Kidney glomerular epithelial cell (primary cell): ENCODE measurements at regions not wholly inside any gene's neighbourhood (a gene's known extent, or its start where the extent isn't known, plus 50 kb on each side); places are given as distances from the start of the nearest gene placed in this dataset.
A peak's percentile ranks its signal among the peaks of the same experiment; 100 is the strongest.

ENCODE experiments used
- DNase-seq: peaks from one replicate; lab custom pipeline; 2025; lab: John Stamatoyannopoulos, UW

DNA sequence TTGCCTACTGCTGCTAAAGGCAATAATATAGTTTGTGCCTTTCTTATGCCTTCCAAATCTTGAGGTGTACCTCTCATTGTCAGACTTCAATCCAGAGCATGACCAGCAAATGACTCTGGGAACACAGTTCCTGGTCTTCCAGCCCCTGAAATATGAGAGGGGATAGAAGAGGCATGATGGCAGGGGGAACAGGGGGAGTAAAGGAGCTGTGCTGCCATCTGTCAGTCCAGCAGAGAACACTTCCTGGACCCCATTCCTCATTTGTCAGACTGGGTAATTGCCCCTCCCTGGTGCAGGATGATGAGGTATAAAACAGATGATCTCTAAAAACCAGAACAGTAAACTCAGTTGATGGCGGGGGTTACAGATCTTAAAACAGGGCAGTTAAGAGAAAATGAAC lies 618.7 kb downstream of the DIAPH3 start:
- DNase-seq = no peak

DNA sequence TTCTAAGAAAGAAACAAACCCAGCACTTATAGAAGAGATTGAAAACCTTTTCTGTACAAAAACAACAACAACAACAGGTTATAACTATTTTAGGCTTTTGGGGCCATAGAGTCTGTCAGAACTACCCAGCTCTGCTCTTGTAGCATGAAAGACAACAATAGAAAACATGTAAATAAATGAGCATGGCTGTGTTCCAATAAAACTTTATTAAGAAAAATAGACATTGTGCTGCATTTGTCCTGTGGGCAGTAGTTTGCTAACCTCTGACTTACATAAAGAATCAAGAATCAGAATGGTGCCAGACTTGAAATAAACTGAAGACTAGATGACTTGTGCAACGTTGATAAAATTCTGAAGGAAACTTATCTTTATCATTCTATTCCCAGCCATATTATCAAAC lies 617.5 kb downstream of the DIAPH3 start:
- no peak for DNase-seq

DNA sequence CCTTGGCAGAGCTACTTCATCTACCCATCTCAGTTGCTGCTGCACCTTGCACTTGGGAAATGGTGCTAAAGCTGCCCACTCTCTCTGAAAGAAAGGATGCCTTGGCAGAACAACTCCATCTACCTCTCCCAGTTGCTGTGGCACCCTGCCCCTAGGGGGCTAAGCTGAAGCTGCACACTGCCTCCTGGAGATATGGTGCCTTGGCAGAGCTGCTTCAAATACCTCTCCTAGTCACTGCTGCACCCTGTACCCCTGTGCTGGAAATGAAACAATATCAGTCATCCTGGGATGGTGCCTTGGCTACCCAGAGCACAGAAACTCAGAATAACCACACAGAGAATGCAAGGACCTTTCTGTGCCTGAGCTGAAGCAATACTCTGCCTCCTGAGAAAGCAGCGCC lies 615.8 kb downstream of the DIAPH3 start:
- no peak for DNase-seq

DNA sequence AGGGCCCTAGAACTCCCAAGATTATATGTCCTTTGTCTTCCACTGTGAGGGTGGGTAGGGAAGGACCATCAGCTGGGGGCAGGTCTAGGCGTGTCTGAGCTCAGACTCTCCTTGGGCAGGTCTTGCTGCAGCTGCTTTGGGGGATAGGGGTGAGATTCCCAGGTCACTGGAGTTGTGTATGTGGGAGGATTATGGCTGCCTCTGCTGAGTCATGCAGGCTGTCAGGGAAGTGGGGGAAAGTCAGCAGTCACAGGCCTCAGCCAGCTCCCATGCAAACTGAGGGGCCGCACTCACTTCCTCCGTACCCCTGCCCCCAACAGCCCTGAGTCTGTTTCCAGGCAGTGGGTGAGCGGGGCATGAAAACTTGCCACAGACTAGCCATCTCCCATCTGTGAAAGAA lies 600.8 kb downstream of the DIAPH3 start:
- no peak for DNase-seq

DNA sequence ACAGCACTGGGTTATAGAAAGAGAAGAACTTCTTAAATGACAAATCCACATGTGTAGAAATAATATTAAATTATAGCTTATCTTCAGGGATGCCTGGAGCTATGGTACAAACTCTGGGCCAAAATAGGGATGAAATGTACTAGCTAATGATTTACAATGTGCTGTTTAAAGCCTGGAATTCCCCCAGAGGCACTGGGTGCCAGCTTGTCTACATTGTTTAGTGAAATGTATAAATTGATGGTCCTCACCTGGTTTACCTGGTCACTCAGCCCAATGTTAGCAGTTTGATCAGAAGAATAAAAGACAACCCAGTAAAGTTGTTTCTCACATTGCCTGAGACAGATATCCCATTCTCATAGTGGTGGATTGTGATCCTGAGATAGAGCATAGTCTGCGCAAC lies 597.2 kb downstream of the DIAPH3 start:
- DNase-seq = peak; percentile 19

DNA sequence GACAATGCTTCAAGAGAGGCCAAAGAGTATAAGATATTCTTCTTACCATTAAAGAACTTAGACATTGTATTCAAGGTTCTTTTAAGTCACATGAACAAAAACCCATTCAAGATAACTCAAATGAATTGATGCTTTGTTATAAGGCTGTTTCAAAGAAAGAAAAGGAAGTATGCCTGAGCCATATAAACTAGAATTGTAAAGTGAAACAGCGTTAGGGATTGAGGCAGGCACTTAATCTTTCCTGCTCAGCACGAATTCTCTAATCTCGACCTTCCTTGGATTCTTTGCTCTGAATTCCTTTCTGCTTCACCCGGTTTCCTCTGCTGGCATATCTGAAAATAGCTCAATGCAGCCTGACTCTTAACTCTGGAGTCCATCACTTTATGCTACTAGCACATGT lies 595.4 kb downstream of the DIAPH3 start:
- no peak for DNase-seq

DNA sequence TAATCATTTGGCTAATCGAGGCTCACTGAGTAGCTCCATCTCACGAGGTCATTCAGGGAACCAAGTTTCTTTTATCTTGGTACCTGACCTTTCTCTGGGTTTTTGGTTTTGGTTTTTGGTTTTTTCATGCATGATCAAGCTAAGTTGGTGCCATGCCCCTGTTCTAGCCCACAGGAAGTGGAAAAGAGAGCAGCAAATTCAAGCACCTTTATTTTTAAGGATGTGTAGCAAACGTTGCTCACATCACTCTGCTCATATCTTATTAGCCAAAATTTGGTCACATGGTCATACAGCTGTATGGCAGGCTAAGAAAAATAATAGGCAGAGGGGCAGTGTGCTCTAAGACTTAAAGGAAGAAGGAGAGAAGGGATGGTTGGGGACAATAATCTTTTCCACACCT lies 593.5 kb downstream of the DIAPH3 start:
- no peak for DNase-seq

DNA sequence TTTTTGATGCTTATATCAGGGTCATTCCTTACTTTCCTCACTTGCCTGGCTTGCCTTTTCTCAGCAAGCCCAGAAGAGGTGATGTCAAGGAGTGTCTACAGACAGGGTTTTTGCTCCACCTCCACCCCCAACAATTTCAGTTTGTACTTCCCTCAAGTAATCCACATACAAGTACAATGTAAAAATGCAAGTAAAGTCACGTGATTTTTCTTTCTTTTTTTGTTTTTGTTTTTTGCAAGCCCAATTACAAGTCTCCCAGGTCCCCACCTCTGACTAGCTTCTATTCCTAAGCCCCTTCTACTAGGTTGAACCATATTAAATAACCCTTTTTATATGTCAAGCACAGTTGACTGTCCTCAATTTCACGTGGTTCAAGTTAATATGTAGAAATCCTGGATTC lies 579.6 kb downstream of the DIAPH3 start:
- no peak for DNase-seq

DNA sequence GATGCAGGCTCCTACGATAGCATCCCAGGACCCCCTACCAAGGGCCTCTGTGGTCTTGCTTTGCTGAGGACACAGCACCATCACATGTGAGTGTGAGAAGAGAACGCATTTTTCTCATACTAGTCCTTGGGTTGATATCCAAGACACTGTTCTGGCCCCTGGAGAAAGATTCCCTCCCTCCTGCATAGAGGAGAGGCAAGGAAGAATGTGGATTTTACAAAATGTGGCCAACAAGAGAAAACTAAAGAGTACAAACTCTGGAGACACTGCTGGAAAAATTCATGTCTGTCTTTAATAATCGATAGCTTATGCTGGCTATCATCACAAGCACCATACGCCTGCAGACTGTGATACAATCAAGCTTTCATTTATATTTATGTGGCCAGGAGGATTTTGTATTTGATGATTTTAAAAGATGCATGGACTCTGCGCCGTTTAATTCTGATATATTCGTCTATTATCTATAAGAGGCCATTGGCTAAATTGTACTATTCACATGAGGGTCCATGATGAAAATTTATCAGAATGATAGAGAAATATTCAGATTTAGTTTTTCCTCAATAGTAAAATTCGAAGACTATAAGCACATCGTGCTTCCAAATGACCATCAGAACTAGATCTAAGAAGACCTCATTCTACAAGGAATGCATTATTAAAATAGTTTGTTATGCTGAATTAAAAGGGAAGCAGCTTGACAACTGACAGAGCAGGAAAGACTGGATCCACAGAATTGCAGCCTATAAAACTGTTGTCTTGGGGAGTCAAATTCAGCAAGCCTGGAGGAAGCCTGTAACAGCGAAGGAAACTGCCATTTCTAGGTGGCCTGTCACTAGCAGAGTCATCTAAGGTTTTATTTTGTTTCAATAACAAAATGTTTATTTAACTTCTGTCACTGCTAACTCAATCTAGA lies 578.7 kb downstream of the DIAPH3 start:
- no peak for DNase-seq

DNA sequence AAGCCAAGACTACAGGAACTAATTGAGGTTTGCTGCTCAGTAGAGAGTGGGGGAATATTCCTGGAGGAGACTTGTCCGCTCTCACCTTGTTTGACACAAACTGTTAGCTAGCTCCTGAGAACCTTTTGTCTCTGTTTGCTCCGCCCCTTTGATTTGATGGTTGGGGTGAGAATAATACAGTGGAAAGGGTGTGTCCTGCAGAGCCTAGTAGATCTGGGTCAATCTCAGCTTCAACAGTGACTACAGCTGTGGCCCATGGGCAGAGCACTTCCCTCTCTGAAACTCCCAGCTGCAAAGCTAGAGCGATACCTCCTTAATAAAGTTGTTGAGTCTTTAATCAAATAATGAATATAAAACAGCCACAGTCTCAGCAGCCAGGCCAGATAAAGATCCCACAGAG lies 576.7 kb downstream of the DIAPH3 start:
- DNase-seq = no peak

DNA sequence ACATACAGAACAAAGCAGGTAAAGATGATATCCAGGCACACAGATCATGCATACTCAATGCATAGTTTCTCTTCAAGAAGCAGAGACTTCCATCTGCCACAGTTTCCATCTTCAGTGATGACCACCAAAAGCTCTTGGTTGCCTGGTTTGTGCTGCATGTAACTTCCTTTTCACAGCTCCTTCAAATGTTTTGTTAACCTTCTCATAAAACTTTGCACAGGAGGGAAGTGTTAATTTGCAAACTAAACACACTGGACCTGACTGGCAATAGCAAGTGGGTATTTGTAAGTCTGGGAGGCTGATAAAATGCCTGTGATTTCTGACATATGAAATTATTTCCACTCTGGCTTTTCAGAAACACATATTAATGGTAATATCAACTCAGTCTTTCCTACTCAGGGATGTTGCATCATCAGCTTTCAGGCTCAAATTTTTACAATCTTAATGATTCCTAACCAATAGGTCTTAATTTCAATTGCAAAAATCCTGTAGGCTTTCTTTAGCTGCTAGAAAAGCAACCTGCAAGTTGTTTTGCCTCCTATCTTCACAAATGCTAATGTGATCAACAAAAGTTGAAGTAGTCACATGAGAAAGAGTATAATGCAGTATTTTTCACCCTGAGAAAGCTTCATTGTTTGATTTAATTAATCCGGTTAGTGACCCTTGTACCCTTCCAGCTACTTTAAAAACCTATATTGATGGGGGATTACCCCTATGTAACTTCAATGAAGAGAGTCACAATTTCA lies 575.6 kb downstream of the DIAPH3 start:
- DNase-seq = no peak

DNA sequence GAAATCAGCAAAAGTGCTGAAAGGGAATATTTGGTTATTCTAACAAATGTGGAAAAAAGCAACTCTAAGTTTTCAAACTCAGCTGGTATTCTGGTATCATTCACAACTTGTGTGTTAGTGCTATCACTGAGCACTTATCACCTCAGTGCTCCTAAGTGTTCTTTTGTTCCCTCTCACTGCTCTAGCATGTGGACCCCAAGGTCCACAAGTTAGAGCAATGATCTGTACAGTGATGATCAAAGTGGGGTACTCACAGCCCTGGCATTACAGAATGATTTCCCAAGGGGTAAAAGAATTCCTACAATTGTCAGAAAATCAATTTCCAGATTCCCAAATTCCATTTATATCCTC lies 575.0 kb downstream of the DIAPH3 start:
- DNase-seq = no peak

DNA sequence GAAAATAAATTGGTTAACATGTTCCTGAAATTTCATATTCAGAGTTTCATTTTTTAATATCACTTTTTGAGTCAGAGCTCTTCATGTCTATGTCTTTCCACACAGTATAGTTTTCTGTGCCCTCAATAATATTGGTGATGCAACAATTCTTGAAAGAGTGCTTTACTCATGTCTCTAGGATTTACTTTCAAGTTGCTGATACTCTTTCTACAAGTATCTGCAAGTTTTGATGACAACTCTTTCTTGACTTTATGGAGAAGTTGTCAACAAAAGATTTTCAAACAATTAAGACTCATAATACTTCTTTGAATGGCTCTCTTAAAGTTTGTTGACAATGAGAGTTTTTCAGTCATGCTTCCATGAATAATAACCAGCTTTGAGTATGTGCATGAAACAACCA lies 561.7 kb downstream of the DIAPH3 start:
- DNase-seq = no peak

DNA sequence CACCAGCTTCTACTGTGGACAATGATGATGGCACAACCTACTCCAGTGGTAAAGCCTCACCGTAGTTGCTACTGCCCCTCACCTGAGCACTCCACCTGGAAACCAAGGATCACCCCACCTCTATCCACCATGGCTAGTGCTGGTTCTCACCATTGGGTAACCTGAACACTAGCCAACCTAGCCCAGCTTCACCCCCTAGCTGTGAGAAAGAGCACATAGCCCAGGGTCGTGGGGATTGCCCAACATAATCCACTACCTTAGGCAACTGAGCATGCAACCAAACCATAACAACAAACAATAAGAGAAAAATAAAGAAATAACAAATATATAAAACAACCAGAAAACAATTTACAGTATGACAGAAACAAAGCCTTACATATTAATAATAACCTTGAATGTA lies 560.1 kb downstream of the DIAPH3 start:
- DNase-seq = no peak

DNA sequence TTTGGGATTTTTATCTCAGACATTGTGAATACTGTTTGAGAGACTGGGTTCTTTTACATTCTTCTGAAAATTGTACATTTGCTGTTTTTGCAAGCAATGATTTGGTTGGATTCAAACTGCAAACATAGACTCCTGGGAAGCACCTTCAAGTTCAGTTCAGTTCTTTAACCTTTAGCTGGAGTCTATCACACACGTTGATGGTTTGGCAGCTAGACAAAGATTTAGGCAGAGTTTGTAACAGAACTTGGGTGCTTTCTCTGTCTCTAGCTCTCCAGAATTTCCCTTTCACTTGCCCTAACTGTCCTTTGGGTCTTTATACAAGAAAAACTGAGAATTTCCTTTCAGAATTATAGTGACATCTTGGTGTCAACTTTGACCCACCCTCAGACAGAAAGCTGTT lies 556.6 kb downstream of the DIAPH3 start:
- no peak for DNase-seq

DNA sequence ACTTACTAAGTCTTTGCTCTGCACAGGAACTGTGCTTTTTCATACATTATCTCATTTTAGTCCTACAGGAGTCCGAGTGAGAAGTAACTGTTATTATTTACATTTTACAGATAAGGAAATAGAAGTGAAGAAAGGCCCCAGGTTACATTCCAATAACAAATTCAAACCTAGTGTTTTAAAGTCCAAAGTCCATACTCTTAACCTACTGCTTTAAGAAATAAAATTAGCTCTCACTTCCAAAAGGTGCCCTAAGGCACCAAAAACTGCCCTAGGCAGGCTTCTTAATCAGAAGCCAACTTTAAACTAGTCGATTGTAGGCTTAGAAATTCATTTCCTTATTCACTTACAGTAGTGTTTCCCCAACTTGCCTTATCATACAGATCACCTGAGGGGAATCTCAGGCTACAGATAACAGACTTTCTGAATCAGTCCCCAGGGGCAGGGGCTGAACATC lies 555.9 kb downstream of the DIAPH3 start:
- DNase-seq = no peak

DNA sequence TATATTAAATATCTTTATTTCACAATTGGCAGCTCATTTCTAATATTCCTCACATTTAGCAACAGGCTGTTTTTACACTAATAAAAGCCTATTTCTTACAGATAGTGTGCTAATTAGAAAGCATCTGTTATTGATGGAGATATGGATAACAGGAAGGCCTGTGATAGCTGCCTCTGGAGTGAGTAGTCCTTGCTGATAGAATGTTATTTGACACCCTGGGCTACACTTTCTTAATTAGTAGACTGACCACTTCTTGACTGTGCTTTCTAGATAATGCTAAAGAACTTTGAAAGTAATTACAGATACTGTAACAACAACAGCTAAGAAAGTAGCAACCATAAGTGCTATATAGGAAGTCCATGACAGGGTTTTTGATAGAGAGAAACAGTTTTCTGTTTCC lies 554.3 kb downstream of the DIAPH3 start:
- no peak for DNase-seq
